ENCODE measurements at regions not wholly inside any gene's neighbourhood (a gene's known extent, or its start where the extent isn't known, plus 50 kb on each side); places are given as distances from the start of the nearest gene placed in this dataset.

DNA sequence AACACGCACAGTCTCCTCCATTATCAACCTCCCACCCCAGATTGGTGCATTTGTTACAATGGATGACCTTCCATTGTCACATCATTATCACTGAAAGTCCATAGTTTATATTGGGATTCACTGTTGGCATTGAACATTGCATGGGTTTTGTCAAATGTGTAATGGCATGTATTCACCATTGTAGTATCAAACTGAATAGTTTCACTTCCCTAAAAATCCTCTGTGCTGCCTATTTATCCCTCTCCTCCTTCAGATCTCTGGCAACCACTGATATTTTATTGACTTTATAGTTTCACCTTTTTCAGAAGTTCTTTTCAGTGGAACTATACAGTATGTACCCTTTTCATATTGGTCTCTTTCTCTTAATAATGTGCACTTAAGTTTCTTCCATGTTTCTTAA is 1565.4 kb downstream of the PCDH18 start:
- TF ChIP-seq, protein P1, sequence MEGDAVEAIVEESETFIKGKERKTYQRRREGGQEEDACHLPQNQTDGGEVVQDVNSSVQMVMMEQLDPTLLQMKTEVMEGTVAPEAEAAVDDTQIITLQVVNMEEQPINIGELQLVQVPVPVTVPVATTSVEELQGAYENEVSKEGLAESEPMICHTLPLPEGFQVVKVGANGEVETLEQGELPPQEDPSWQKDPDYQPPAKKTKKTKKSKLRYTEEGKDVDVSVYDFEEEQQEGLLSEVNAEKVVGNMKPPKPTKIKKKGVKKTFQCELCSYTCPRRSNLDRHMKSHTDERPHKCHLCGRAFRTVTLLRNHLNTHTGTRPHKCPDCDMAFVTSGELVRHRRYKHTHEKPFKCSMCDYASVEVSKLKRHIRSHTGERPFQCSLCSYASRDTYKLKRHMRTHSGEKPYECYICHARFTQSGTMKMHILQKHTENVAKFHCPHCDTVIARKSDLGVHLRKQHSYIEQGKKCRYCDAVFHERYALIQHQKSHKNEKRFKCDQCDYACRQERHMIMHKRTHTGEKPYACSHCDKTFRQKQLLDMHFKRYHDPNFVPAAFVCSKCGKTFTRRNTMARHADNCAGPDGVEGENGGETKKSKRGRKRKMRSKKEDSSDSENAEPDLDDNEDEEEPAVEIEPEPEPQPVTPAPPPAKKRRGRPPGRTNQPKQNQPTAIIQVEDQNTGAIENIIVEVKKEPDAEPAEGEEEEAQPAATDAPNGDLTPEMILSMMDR (IDR thresholded peaks at IDR 0.05 in 4 of 5, conservative IDR thresholded peaks at IDR 0.05 in 1 of 5): no peak
- TF ChIP-seq POLR2A (IDR thresholded peaks at IDR 0.05): no peak
